Subcutaneous abdominal adipose tissue (tissue), 5 donors: ENCODE measurements at regions not wholly inside any gene's neighbourhood (a gene's known extent, or its start where the extent isn't known, plus 50 kb on each side); places are given as distances from the start of the nearest gene placed in this dataset.
A peak's percentile ranks its signal among the peaks of the same experiment; 100 is the strongest.

Source experiments
- H3K27ac ChIP-seq: one replicate; pipeline ENCODE4 v1.7.0; 2013; ENCODE audit warnings: low read depth, mild to moderate bottlenecking, inconsistent platforms, low read length, moderate library complexity
- H3K27me3 ChIP-seq, 5 donors: one replicate each; pipeline ENCODE4 v1.7.0; 2013; ENCODE audit warnings: low read length in 5 of 5, inconsistent platforms in 1 of 5; ENCODE audit not compliant: control insufficient read depth in 5 of 5, insufficient read depth in 4 of 5
- H3K36me3 ChIP-seq, 5 donors: one replicate each; pipeline ENCODE4 v1.7.0; 2013; ENCODE audit warnings: low read length in 5 of 5; ENCODE audit not compliant: control insufficient read depth in 5 of 5, insufficient read depth in 5 of 5
- H3K4me1 ChIP-seq, 5 donors: one replicate each; pipeline ENCODE4 v1.7.0; 2013; ENCODE audit warnings: low read length in 5 of 5, mild to moderate bottlenecking in 3 of 5, moderate library complexity in 1 of 5; ENCODE audit not compliant: control insufficient read depth in 5 of 5, insufficient read depth in 5 of 5
- H3K4me3 ChIP-seq, 5 donors: one replicate each; pipeline ENCODE4 v1.7.0; 2013; ENCODE audit warnings: low read length in 5 of 5, low read depth in 1 of 5
- H3K9ac ChIP-seq, 5 donors: one replicate each; pipeline ENCODE4 v1.7.0; 2013; ENCODE audit warnings: low read length in 5 of 5, mild to moderate bottlenecking in 4 of 5, moderate library complexity in 3 of 5
- H3K9me3 ChIP-seq, 5 donors: one replicate each; pipeline ENCODE4 v1.7.0; 2013; ENCODE audit warnings: low read length in 5 of 5; ENCODE audit not compliant: control insufficient read depth in 5 of 5
- donor health status: healthy.
- donor health status: healthy.
- donor health status: healthy.
- donor health status: healthy.
- donor health status: healthy.

DNA sequence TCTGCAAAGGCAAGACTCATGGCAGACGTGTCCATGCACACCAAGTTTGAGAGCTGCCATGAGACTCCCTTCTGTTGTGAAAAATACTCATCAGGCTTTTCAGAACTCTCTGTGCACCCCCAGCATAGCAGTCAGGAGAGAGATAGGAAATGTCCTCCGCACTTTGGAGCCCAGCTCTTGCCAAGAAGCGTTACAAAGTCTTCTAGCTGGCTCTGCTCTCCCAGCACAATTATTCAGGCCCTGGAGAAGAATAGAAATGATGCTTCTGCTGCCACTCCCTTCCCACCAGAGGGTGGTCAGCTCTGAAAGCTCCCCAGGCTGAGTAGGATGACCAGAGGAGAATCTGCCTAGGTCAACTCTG, 594.4 kb upstream of the ID2 start:
- no peak overlapping the region for H3K4me3 ChIP-seq
- peaks cover 4 to 28% (median 20%) of the 10 kb centered on the region in 5 donors for H3K4me1 ChIP-seq
- H3K9ac ChIP-seq = no peak overlapping the region
- H3K27me3 ChIP-seq = no peaks in the 10 kb centered on the region
- H3K9me3 ChIP-seq = no peaks in the 10 kb centered on the region
- H3K36me3 ChIP-seq = no peaks in the 10 kb centered on the region
- H3K27ac ChIP-seq = no peak overlapping the region

DNA sequence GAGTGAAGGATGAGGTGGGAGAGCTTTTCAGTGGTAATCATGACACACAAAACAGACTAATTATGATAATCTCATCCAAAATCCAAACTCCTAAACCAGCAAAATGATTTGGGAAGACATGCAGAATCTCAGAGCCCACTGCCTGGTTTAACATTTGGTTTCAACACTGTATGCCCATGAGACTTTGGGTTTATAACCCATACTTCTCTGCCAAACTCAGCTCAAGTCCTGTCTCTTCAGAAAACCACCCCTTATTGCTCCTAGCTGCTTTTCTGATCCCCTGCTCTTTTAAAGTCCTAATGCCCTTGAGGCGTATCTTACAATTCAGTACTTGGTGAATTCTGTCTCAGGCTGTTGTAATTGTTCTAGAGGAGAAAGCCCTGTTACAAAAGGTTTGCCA, 593.0 kb upstream of the ID2 start:
- H3K27ac ChIP-seq = peak overlapping the region; percentile 8
- no peaks in the 10 kb centered on the region for H3K9me3 ChIP-seq
- no peaks in the 10 kb centered on the region for H3K27me3 ChIP-seq
- H3K4me1 ChIP-seq = peaks cover 4 to 28% (median 20%) of the 10 kb centered on the region in 5 donors
- no peaks in the 10 kb centered on the region for H3K36me3 ChIP-seq
- no peak overlapping the region for H3K4me3 ChIP-seq
- H3K9ac ChIP-seq = no peak overlapping the region

DNA sequence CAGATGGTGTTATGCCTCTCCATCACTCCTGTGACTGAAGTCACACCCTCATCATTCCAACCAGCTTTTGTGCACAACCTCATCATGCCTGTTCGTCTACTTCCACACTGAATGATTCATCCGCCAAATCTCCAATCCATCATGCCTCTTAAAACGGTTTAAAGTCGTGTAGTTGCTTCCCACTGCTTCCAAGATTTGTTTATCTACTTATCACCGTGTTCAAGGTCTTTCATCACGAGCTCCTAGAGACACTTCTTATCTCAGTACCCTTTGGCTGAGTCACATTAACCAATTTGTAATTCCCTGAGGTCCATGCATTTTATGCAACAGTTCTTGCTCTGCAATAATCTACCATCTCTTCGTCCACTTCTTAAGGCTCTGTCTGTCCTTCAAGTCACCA, 592.3 kb upstream of the ID2 start:
- peaks cover 4 to 28% (median 20%) of the 10 kb centered on the region in 5 donors for H3K4me1 ChIP-seq
- H3K4me3 ChIP-seq = no peak overlapping the region
- no peaks in the 10 kb centered on the region for H3K9me3 ChIP-seq
- no peak overlapping the region for H3K9ac ChIP-seq
- H3K36me3 ChIP-seq = no peaks in the 10 kb centered on the region
- H3K27ac ChIP-seq = peak overlapping the region; percentile 8
- H3K27me3 ChIP-seq = no peaks in the 10 kb centered on the region

DNA sequence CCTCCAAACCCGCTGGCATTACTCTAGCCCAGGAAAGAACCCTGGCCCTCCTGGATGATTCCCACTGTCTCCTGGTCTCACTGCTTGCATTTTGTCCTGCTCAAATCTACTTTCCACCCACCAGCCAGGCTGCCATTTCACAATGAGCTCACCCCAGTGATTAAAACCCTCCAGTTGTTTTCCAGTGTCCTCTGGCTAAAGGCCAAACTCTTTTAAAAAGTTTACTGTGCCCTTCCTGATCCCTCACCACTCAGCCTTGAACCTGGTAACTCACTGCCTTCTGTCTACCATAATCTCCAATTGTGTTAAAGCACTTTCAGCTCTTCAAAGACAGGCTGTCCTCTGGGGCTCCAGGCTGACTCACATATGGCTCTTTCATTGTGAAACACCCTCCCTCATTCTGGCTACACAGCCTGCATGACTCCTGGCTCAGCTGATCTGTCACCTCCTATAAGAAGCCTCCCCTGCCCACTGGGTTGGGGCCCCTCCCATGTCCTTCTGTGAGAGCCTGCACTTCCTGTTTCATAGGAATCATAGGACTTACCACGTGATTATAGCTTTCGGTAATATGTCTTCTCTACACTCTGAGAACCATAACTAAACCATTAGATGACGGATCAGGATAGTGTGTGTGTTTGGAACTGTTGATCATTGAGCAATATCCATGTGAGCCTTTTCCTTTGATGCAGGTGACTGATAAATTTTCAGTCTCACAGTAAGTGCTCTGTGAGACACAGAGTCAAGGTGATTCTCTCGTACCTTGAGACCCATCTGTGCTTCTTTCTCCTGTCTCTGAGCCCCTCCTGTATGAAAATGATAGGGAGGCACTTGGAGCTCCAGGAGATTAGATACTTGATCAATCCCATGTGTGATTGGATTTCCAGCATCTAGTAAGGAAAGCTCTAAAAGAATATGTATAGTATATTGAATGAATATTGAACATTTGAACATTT, 590.8 kb upstream of the ID2 start:
- no peaks in the 10 kb centered on the region for H3K9me3 ChIP-seq
- no peak overlapping the region for H3K27ac ChIP-seq
- H3K27me3 ChIP-seq = no peaks in the 10 kb centered on the region
- H3K4me1 ChIP-seq = peaks cover 4 to 28% (median 20%) of the 10 kb centered on the region in 5 donors
- H3K36me3 ChIP-seq = no peaks in the 10 kb centered on the region
- H3K9ac ChIP-seq = no peak overlapping the region
- peak overlapping the region in 1 of 5 donors; percentile 17 for H3K4me3 ChIP-seq

DNA sequence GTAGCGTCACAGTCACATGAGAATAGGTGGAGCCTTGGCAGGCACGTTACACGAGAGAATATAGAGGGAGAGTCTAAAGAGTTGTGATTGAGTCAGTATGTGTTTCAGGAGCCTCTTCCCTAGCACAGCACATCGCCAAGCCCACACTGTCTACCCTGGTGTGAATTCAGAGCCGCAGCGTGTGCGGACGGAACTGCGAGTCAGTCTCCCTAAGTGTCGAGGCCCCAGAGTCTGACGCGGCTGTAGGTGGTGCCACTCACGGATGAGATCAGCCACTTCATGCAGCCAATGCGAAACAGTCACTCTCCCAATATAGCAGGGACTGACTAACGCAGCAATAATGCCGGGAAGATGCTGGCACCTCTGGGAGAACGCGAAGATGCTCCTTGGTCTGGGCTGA, 587.3 kb upstream of the ID2 start:
- Histone ChIP-seq H3K9ac (no peak overlapping the region), H3K36me3 (no peaks in the 10 kb centered on the region), H3K9me3 (no peaks in the 10 kb centered on the region), H3K4me3 (no peak overlapping the region), H3K27me3 (no peaks in the 10 kb centered on the region), H3K4me1 (peaks cover 4 to 19% (median 15%) of the 10 kb centered on the region in 5 donors), H3K27ac (no peak overlapping the region)

DNA sequence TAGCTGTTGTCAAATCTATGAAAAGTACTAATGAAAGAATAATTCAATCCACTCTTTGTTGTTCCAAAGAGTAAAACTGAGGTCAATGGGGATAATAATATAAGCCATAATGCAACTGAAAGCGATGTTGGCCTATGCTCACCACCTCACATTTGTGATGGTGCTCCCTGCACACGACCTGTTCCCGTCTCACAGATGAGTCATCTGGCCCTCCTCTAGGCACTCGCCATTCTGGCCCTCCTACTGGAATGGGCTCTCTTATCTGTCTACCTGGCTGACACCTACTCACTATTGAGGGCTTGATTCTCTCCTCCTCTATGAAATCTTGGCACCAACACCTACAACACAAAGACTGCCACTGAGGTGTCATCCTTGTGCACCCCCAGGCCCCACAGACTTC, 585.9 kb upstream of the ID2 start:
- H3K36me3 ChIP-seq = no peaks in the 10 kb centered on the region
- no peak overlapping the region for H3K4me3 ChIP-seq
- no peak overlapping the region for H3K9ac ChIP-seq
- H3K9me3 ChIP-seq = no peaks in the 10 kb centered on the region
- peaks cover 0 to 5% (median 3%) of the 10 kb centered on the region in 5 donors for H3K4me1 ChIP-seq
- no peaks in the 10 kb centered on the region for H3K27me3 ChIP-seq
- H3K27ac ChIP-seq = no peak overlapping the region

DNA sequence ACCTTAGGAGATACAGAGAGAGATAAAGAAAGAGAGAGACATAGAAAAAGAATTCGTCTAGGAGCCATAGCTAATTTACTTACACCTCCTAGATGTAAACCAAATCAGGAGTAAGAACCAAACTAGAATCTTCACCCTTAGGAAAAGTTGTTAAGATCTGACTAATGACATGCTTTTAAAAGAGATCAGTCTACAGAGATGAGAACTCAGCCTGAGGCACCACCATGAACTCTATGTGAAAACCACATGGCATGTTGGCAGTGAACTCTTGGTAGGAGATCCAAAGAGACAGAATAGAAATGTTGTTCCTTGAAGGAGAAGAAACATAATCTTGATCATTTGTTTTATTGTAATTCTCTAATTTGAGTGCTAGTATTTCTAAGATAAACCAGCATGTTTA, 585.4 kb upstream of the ID2 start:
- Histone ChIP-seq H3K4me1 (no peaks in the 10 kb centered on the region), H3K4me3 (no peak overlapping the region), H3K27me3 (no peaks in the 10 kb centered on the region), H3K36me3 (no peaks in the 10 kb centered on the region), H3K27ac (no peak overlapping the region), H3K9ac (no peak overlapping the region), H3K9me3 (no peaks in the 10 kb centered on the region)

DNA sequence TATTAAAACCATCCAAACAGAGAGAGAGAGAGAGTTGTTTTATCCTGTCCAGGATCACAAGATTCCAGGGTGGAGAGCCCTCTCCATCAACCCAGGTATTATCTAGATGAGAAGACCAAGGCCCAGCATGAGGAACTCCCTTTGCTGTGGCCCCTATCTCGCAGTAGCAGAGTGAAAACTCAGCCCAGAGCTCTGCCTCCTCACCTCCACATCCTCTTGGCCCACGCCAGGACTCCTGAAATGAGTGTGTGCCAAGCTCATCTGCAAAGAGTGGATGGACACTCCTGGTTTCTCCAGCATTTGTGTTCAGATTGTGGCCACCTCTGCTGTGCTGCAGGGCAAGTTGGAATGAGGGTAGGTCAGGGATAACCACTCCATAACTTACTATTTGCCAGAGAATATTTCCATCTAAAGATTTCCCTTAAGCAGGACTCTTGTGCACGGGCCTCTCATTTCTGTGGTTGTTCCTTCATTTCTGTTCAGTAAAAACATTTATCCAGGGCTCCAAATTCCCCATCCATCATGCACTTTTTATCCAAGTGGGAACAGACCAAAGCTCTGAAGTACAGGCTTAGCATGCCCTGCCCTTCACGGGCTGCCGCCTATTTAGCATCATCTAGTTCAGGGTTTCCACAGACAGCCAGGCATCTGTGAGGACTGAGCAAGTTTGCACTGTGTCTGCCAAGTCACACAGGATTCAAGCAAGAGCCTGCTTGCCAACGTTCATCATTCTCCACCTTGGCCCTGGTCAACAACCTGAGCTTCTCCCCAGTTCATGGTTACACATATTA, 583.2 kb upstream of the ID2 start:
- H3K4me3 ChIP-seq = no peak overlapping the region
- H3K9ac ChIP-seq = no peak overlapping the region
- no peaks in the 10 kb centered on the region for H3K9me3 ChIP-seq
- peaks cover 0 to 7% (median 2%) of the 10 kb centered on the region in 5 donors for H3K4me1 ChIP-seq
- no peaks in the 10 kb centered on the region for H3K36me3 ChIP-seq
- H3K27ac ChIP-seq = no peak overlapping the region
- H3K27me3 ChIP-seq = no peaks in the 10 kb centered on the region

DNA sequence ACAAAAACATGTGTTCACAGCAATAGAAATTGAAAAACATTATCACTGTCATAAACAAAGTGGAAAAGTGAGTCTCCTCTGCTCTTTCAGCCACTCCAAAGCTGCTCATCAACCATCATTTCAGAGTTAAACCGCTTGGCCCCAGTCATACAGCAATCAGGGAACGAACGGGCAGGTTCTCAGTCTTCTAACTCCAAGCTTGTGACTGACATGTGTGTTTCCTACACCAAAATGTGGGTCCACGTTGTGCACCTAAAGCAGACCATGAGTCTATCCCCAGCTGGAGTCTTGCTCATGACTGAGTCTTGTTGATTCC, 582.6 kb upstream of the ID2 start:
- no peaks in the 10 kb centered on the region for H3K9me3 ChIP-seq
- peaks cover 0 to 9% (median 4%) of the 10 kb centered on the region in 5 donors for H3K4me1 ChIP-seq
- H3K36me3 ChIP-seq = no peaks in the 10 kb centered on the region

DNA sequence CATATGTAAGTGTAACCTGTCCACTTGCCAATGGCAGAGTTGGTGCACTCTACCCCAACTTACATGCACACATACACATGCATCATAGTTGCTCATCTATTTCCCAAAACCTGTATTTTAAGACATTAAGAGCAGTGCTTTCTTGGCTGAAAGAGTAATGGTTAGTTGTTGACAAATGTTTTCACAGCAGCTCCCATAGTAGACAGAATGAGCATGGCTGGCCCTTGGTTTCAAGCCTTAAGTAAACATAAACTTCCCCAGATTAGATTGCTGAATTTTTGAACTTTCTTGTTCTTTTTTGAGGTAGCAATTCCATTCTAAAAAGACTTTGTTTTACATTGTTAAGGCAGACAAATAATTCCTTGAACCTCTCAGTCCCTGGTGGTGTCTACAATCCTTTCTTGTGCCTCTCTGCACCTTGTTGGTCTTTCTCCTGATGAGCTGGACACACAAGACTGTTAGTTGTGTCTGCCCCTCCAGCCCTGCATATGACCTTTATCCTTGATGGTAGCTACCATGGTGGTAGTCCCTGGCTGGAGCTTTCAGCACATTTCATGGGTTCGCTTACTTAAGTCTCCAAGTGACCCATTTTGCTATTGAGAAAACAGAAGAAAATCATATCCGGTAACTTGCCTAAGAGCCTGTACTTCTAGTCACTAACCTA, 580.1 kb upstream of the ID2 start:
- Histone ChIP-seq H3K9me3 (no peaks in the 10 kb centered on the region), H3K4me3 (no peak overlapping the region), H3K4me1 (peaks cover 0 to 9% (median 4%) of the 10 kb centered on the region in 5 donors), H3K36me3 (no peaks in the 10 kb centered on the region), H3K27ac (no peak overlapping the region), H3K27me3 (no peaks in the 10 kb centered on the region), H3K9ac (no peak overlapping the region)

More for the DNA sequence above, 582.6 kb upstream of the ID2 start:
- Histone ChIP-seq H3K27me3 (no peaks in the 10 kb centered on the region), H3K4me3 (no peak overlapping the region), H3K9ac (no peak overlapping the region), H3K27ac (no peak overlapping the region)
